D721Med (cell line): ENCODE measurements at regions not wholly inside any gene's neighbourhood (a gene's known extent, or its start where the extent isn't known, plus 50 kb on each side); places are given as distances from the start of the nearest gene placed in this dataset.

Experiments
- DNase-seq: peaks from one replicate; pipeline ENCODE4 v3.0.0; 2011; ENCODE audit warnings: low spot score; ENCODE audit not compliant: insufficient read length
- FAIRE-seq: peaks from 2 replicates; lab custom pipeline; 2011; peaks lifted over from hg19 to GRCh38; lab: Jason Lieb, UNC
- TF ChIP-seq, protein P1 (sequence below): IDR thresholded peaks from 2 replicates; pipeline ENCODE4 v1.5.1; 2012; ENCODE audit warnings: mild to moderate bottlenecking, control low read depth; ENCODE audit not compliant: insufficient read depth; ENCODE audit errors: missing control alignments

DNA sequence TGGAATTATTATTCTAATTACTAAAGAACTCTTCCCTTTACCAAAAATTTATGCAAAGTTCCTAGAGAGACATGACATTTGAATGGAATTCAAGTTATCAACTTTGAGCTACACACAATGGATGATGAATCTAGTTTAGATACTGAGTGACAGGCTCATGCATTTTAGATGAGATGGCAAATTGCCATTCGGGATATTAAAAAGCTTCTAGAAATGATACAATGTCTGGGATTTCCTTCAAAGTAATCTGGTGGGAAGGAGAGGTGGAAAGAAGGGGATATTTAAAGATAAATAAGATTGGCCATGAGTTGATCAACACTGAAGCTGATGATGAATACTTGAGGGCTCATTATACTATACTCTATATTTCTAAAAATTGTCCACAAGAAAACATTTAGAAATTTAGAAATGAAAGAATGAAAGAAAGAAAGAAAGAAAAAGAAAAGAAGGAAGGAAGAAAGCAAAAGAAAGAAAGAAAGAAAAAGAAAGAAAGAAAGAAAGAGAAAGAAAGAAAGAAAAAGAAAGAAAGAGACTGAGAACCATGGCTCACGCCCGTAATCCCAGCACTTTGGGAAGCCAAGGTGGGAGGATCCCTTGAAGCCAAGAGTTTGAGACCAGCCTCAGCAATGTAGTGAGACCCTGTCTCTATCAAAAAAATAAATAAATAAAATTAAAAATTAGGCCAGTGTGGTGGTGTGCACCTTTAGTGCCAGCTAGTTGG is 62.6 kb upstream of the NEDD4L start:
- no peak for FAIRE-seq
- DNase-seq, result no peak
- TF ChIP-seq, protein P1, sequence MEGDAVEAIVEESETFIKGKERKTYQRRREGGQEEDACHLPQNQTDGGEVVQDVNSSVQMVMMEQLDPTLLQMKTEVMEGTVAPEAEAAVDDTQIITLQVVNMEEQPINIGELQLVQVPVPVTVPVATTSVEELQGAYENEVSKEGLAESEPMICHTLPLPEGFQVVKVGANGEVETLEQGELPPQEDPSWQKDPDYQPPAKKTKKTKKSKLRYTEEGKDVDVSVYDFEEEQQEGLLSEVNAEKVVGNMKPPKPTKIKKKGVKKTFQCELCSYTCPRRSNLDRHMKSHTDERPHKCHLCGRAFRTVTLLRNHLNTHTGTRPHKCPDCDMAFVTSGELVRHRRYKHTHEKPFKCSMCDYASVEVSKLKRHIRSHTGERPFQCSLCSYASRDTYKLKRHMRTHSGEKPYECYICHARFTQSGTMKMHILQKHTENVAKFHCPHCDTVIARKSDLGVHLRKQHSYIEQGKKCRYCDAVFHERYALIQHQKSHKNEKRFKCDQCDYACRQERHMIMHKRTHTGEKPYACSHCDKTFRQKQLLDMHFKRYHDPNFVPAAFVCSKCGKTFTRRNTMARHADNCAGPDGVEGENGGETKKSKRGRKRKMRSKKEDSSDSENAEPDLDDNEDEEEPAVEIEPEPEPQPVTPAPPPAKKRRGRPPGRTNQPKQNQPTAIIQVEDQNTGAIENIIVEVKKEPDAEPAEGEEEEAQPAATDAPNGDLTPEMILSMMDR, result no peak

DNA sequence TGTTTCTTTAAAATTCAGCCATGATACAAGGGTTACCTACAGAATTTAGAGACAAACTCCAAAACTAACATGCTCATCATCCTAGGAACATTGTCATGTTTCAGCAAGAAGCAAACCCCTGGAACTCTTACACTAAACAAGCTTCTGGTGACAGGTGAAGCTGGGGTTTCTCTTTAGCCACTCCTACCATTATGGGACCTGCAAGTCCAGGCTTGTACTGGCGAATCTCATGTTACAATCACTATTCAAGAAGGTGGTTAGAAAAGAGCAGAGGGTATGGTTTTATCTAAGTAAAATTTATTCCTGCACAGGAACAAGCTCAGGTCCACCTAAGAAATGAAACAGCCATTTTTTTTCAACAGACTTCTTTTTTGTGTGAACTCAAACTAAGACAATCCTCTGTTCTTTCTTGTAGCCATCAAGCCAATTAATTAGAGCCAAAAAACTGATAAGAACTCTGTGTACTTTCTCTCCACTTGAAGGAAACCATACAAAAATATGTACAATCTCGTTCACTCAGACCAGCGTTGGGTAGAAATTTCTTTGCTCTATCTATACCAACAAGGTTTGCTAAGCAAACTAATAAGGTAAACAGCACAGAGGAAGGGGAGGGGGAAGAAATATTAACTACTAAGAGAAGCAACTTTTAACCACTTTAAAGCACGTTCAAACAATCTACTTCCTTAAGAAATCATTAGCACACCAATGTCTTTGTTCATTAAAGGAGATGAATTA is 63.3 kb upstream of the NEDD4L start:
- DNase-seq (no peak), FAIRE-seq (peak; percentile 98)
- TF ChIP-seq, protein P1, result no peak

DNA sequence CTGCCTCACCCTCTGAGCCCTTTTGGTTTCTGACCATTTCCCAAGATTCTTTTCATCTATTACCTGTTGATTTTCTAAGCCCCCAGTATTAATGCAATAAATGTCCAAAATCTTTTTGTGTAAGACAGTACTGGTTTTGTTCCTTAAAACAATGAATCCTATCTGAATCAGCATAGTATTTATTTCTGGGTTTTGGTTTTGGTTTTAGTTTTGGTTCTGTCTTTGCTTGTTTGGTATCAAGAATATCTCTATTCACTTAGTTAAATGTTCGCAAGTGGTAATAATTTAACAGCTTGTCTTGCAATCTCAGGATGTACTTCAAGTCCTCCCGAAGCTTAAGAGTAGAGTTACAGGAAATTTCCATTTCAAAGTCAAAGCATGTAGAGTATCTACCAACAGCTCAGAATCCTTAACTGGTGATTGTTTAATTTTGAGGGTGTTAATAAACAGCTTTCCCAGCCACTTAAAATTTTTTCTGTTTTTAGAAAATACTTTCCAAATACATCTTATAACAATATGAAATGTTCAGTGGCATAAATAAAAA is 67.7 kb upstream of the NEDD4L start:
- TF ChIP-seq, protein P1, result no peak
- no peak for FAIRE-seq
- no peak for DNase-seq

DNA sequence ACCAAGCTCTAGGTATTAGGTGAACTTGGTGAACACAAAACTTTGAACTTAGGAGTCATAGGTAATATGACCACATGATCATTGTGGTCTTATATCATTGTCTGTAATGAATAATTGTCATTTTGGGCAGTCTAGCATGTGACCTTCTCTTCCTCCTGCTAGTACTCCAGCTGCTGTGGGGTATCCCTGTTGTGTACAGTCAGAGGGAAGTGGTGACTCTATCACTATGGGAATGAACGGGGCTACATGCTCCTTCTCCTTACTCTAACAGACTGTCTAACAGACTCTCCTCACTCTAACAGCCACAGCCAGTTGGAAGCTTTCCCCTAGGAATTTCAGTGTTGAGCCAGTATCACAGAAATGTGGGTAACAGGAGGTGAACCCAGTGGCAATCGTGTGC is 68.2 kb upstream of the NEDD4L start:
- TF ChIP-seq, protein P1, result no peak
- FAIRE-seq, result no peak
- no peak for DNase-seq

DNA sequence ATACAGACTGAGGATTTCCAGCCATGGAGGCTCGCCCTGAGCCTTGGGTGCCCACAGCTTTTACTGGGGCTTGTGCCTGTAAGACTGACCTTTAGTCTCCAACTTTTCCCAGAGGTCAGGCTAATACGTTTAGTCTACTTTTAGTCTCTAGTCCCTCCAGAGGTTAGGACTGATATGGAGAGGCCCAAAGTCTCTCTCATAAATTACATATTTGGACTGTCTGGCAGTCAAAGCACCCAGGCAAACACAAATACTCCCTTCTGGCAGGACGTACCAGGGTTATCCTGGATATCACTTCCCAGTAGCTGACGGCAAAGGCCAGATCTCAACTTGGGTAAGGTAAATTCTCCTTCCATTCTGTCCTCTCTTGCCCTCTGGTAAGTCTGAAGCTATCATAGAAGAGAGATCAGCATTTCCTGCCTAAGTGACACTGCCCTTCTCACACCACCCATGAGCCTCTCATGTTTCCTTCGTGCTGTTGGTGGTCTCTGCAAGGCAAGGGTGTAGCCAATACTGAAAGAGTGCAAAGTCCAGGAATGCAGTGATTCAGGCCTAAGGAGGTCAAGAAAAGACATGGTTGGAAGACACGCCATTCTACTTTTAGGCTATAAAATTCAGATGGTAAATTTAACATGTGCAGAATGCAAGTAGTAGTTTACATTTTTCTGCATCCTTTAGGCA is 69.3 kb upstream of the NEDD4L start:
- FAIRE-seq (no peak), DNase-seq (no peak)
- TF ChIP-seq, protein P1, result no peak

DNA sequence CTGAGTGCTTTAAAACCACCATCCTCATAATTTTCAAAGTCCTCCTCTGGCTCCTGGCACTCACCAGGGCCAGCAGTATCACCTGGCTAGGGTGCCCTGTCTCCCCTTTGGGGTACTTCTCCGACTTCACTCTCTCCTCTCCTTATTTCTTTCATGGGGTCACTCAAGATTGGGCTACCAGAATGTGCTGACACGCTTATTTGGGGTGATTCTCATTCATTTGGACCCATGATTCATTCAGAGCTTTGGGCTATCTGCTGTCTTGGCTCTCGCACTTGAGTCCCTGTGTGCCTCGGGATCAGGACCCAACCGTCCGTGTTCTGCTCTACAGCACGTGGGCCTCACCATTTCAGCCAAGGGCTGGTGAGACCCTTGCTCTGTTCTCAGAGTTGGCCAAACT is 70.1 kb upstream of the NEDD4L start:
- TF ChIP-seq, protein P1, result no peak
- DNase-seq (no peak), FAIRE-seq (no peak)
